Keratinocyte (primary cell): ENCODE measurements at regions not wholly inside any gene's neighbourhood (a gene's known extent, or its start where the extent isn't known, plus 50 kb on each side); places are given as distances from the start of the nearest gene placed in this dataset.

Experiments used
- DNase-seq: peaks from one replicate; pipeline ENCODE4 v3.0.0-alpha.2; 2011; ENCODE audit warnings: low read depth, missing footprints, low spot score
- FAIRE-seq: peaks from 2 replicates; lab custom pipeline; 2011; peaks lifted over from hg19 to GRCh38; lab: Jason Lieb, UNC
- H2AFZ ChIP-seq: 2 replicates; pipeline ENCODE4 v1.6.0; 2012; ENCODE audit warnings: low read length, control low read depth, inconsistent platforms; ENCODE audit not compliant: control insufficient read depth
- H3K27ac ChIP-seq: 2 replicates; pipeline ENCODE4 v1.5.1; 2011; ENCODE audit warnings: low read length; ENCODE audit not compliant: control insufficient read depth, insufficient read depth
- H3K27me3 ChIP-seq: 3 replicates; pipeline ENCODE4 v1.6.0; 2011; ENCODE audit warnings: low read length; ENCODE audit not compliant: control insufficient read depth, insufficient read depth; ENCODE audit errors: extremely low read depth
- H3K36me3 ChIP-seq, 2 experiments: 2 replicates in 1 of 2; 3 replicates in 1 of 2; pipeline ENCODE4 v1.5.1; 2011; ENCODE audit warnings: low read length in 2 of 2, mild to moderate bottlenecking in 1 of 2; ENCODE audit not compliant: control insufficient read depth in 2 of 2, insufficient read depth in 2 of 2; ENCODE audit errors: extremely low read depth in 1 of 2
- H3K4me1 ChIP-seq: 3 replicates; pipeline ENCODE4 v1.5.1; 2011; ENCODE audit warnings: low read length; ENCODE audit not compliant: control insufficient read depth, insufficient read depth; ENCODE audit errors: extremely low read depth
- H3K4me2 ChIP-seq: 3 replicates; pipeline ENCODE4 v1.6.0; 2011; ENCODE audit warnings: low read depth, low read length; ENCODE audit not compliant: control insufficient read depth, insufficient read depth; ENCODE audit errors: extremely low read depth
- H3K4me3 ChIP-seq, 3 experiments: fragments of 200-600 bp in 1 of 3; sonication (generic) in 1 of 3; 2 replicates in 2 of 3; 3 replicates in 1 of 3; pipeline ENCODE4 v1.5.1; 2011 to 2016; ENCODE audit warnings: low read length in 3 of 3, mild to moderate bottlenecking in 3 of 3, control low read depth in 2 of 3, inconsistent platforms in 1 of 3, low read depth in 1 of 3, mixed read lengths in 1 of 3, mixed run types in 1 of 3, moderate library complexity in 1 of 3; ENCODE audit not compliant: control insufficient read depth in 2 of 3, insufficient read depth in 2 of 3; ENCODE audit errors: extremely low read depth in 1 of 3
- H3K79me2 ChIP-seq: 2 replicates; pipeline ENCODE4 v1.6.0; 2012; ENCODE audit warnings: low read length; ENCODE audit not compliant: control insufficient read depth, insufficient read depth
- H3K9ac ChIP-seq: 3 replicates; pipeline ENCODE4 v1.6.0; 2011; ENCODE audit warnings: low read length; ENCODE audit not compliant: control insufficient read depth, insufficient read depth; ENCODE audit errors: extremely low read depth
- H3K9me1 ChIP-seq: 3 replicates; pipeline ENCODE4 v1.6.0; 2011; ENCODE audit warnings: low read length; ENCODE audit not compliant: control insufficient read depth, insufficient read depth; ENCODE audit errors: extremely low read depth
- H3K9me3 ChIP-seq: 2 replicates; pipeline ENCODE4 v1.5.1; 2012; ENCODE audit warnings: low read depth, low read length; ENCODE audit not compliant: control insufficient read depth
- H4K20me1 ChIP-seq: 3 replicates; pipeline ENCODE4 v1.6.0; 2011; ENCODE audit warnings: low read length; ENCODE audit not compliant: control insufficient read depth, insufficient read depth; ENCODE audit errors: extremely low read depth
- CTCF ChIP-seq, 3 experiments: IDR thresholded peaks in 1 of 3; conservative IDR thresholded peaks in 1 of 3; optimal IDR thresholded peaks in 1 of 3; 2 replicates in 2 of 3; 3 replicates in 1 of 3; pipeline versions ENCODE3 to v1.5.1; 2011; ENCODE audit warnings: low read length in 3 of 3, mild to moderate bottlenecking in 3 of 3, moderate library complexity in 2 of 3, control low read depth in 1 of 3, inconsistent platforms in 1 of 3; ENCODE audit not compliant: insufficient read depth in 2 of 3; ENCODE audit errors: extremely low read depth in 1 of 3
- EZH2 ChIP-seq: IDR thresholded peaks from one replicate; pipeline ENCODE4 v1.6.1; 2012; ENCODE audit warnings: inconsistent platforms, mild to moderate bottlenecking, low read length, moderate library complexity
- dilution Hi-C: fragments of 300-500 bp; cut with MboI; formaldehyde crosslinking; loops from one replicate; pipeline ENCODE4 v1.7.0; 2020; ENCODE audit warnings: low sequenced_read_pairs; ENCODE audit not compliant: extremely low pct_ligation_motif_present

- Histone ChIP-seq H3K27me3 (no peaks in the 10 kb centered on the region), H3K27ac (peak overlapping the region; percentile 66), H3K4me2 (peak overlapping the region; percentile 74), H3K4me3 (no peak overlapping the region), H3K9ac (no peak overlapping the region), H3K4me1 (peaks cover 33% of the 10 kb centered on the region), H3K36me3 (no peaks in the 10 kb centered on the region), H3K9me3 (no peaks in the 10 kb centered on the region), H4K20me1 (no peaks in the 10 kb centered on the region), H3K9me1 (no peaks in the 10 kb centered on the region), H2AFZ (no peak overlapping the region), H3K79me2 (no peaks in the 10 kb centered on the region)
- no peak for TF ChIP-seq EZH2
- TF ChIP-seq CTCF (optimal IDR thresholded peaks at IDR 0.05 in 1 of 3, IDR thresholded peaks at IDR 0.05 in 1 of 3, conservative IDR thresholded peaks at IDR 0.05 in 1 of 3; ENCODE audit: extremely low read depth in 1 of 3, insufficient read depth in 2 of 3, low read length in 3 of 3): no peak
- FAIRE-seq (no peak), DNase-seq (no peak)
- dilution Hi-C loops: no loop called here
These were observed 88.8 kb downstream of the TMX1 start for GRCh38 chr14:51328772-51329353.

- no peak overlapping the region for H3K4me3 ChIP-seq
- H4K20me1 ChIP-seq: no peaks in the 10 kb centered on the region
- H3K79me2 ChIP-seq: no peaks in the 10 kb centered on the region
- no peak overlapping the region for H3K9ac ChIP-seq
- no peaks in the 10 kb centered on the region for H3K9me3 ChIP-seq
- H3K27me3 ChIP-seq: no peaks in the 10 kb centered on the region
- no peak for TF ChIP-seq EZH2
- no peak for TF ChIP-seq CTCF (optimal IDR thresholded peaks at IDR 0.05 in 1 of 3, IDR thresholded peaks at IDR 0.05 in 1 of 3, conservative IDR thresholded peaks at IDR 0.05 in 1 of 3; ENCODE audit: extremely low read depth in 1 of 3, insufficient read depth in 2 of 3, low read length in 3 of 3)
- H2AFZ ChIP-seq: no peak overlapping the region
- H3K4me2 ChIP-seq: no peak overlapping the region
- H3K9me1 ChIP-seq: no peaks in the 10 kb centered on the region
- H3K36me3 ChIP-seq: no peaks in the 10 kb centered on the region
- FAIRE-seq: no peak
- H3K27ac ChIP-seq: no peak overlapping the region
- peaks cover 50% of the 10 kb centered on the region for H3K4me1 ChIP-seq
- dilution Hi-C loops: no loop called here
- no peak for DNase-seq
These were observed 91.7 kb downstream of the TMX1 start for GRCh38 chr14:51331486-51332367.
